Fibroblast of mammary gland (primary cell): ENCODE measurements at regions not wholly inside any gene's neighbourhood (a gene's known extent, or its start where the extent isn't known, plus 50 kb on each side); places are given as distances from the start of the nearest gene placed in this dataset.

Experiments used
- DNase-seq: peaks from one replicate; pipeline ENCODE4 v3.0.0-alpha.2; 2010; ENCODE audit warnings: low read depth
- H3K4me3 ChIP-seq: 2 replicates; pipeline ENCODE4 v1.5.1; 2011; ENCODE audit warnings: low read depth, mild to moderate bottlenecking, low read length, moderate library complexity; ENCODE audit not compliant: control insufficient read depth
- CTCF ChIP-seq: conservative IDR thresholded peaks from 2 replicates; pipeline ENCODE4 v1.5.1; 2011; ENCODE audit warnings: low read depth, low read length, inconsistent platforms; ENCODE audit not compliant: control insufficient read depth, insufficient read depth

DNA sequence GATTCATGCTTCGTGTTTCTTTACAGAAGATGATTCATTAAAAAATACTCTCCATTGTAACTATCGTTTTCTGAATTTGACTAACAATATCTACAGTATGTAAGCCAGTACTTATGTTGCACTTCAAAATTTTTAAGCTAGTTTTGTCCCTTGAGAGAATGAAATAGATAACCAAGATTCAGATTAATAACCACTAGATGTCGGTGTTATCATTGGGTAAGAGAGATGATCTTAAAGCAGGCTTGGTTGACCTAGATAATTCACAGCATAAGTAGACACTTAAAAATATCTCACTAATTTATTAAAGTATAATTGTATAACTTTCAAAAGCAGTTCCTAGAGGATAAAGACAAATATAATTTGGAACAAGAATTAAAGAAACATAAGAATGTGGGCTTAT, 430.9 kb downstream of the C4orf33 start:
- no peak overlapping the region for H3K4me3 ChIP-seq
- DNase-seq, result peak; percentile 43
- peak; percentile 22 for TF ChIP-seq CTCF

GRCh38 chr4:129531253-129531652, 435.3 kb downstream of the C4orf33 start:
- no peak for TF ChIP-seq CTCF

GRCh38 chr4:129532573-129532972, 436.6 kb downstream of the C4orf33 start:
- TF ChIP-seq CTCF, result no peak
- no peak overlapping the region for H3K4me3 ChIP-seq
- no peak for DNase-seq

More at GRCh38 chr4:129531253-129531652, 435.3 kb downstream of the C4orf33 start:
- no peak for DNase-seq
- no peak overlapping the region for H3K4me3 ChIP-seq

DNA sequence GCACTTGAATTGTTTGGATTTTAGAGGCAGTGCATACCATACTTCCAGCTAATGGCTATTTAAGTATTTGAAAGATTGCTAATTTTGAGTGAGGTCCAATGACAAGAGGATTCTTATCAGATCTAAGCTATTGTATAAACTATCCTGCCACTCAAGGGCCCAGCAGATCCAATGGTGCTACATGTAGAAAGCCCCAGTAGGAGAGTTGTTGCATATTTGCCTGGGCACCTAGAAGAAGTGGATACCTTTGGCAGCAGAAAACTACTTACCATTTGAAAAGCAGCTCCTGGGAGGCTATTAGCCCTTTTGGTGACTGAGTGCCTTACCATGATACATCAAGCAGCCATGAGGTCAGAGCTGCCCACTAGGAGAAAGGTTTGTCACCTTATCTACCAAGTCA, 447.3 kb downstream of the C4orf33 start:
- no peak for TF ChIP-seq CTCF
- DNase-seq, result no peak
- no peak overlapping the region for H3K4me3 ChIP-seq

DNA sequence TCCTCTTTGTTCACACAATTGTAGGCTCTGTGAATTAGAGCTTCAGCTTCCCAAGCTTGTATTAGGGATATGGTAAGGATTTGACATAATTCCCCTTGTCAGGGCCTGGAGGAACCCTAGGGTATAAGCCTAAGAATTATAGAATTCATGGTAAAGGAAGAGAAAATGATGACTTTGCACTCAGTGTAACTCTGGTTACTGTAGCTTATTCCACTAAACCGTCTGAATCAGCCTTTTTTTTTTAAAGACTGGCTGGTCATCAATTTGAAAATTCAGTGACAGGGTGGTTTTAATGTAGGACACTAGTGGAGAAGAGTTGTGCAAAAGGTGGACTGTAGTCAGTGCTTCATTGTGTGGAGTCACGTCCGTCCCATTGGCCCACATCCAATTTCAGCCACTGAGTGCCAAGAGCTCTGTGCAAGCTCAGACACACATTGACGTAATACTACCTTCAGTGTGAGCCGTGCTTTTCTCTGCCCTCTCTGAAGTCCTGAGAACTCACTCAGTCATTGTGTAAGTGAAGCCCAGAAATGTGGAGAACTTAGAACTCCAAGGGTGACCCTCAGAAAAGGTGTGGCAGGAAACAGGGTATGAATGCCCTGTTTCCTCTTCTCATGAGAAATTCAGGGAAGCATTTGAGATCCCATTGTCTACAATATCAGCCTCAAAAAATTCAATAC, 449.8 kb downstream of the C4orf33 start:
- H3K4me3 ChIP-seq, result no peak overlapping the region
- TF ChIP-seq CTCF, result no peak
- DNase-seq, result peak; percentile 74

DNA sequence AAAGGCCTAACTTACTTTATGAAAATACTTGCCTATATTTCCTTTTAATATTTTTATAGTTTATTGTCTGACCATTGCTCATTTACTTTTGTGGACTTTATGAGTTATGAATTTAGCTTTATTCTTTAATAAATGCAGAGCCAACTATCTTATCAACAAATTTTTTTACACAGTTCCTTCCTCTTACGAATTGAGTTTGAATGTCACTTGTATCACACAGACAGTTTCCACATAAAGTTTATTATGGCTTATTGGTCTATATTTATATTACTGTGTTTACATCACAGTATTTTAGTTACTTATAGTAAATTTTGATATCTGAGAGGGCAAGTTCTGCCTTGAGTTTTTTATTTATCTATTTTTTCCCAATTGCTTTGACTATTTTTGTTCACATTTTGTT, 450.6 kb downstream of the C4orf33 start:
- TF ChIP-seq CTCF, result no peak
- no peak for DNase-seq
- no peak overlapping the region for H3K4me3 ChIP-seq
